DOHH2 (cell line): ENCODE measurements at regions not wholly inside any gene's neighbourhood (a gene's known extent, or its start where the extent isn't known, plus 50 kb on each side); places are given as distances from the start of the nearest gene placed in this dataset.

ENCODE experiments used
- CTCF ChIP-seq: fragments of 200-600 bp; sonication (generic); IDR thresholded peaks from one replicate; pipeline ENCODE4 v1.5.1; 2014; ENCODE audit warnings: antibody characterized with exemption, mild to moderate bottlenecking, low read depth, low read length; ENCODE audit not compliant: poor library complexity, severe bottlenecking
- EZH2phosphoT487 ChIP-seq: fragments of 200-600 bp; sonication (generic); IDR thresholded peaks from 2 replicates; pipeline ENCODE4 v1.6.1; 2017; ENCODE audit warnings: borderline replicate concordance, mild to moderate bottlenecking, antibody characterized with exemption, low read length, moderate library complexity, mixed read lengths

- TF ChIP-seq CTCF (peak; percentile 33), EZH2phosphoT487 (no peak)
These were observed 260.9 kb upstream of the RPS6KA3 start for GRCh38 chrX:20527558-20528011.
